CD4-positive, alpha-beta T cell treated with Interleukin-10 for 1 hour (primary cell): ENCODE measurements at regions not wholly inside any gene's neighbourhood (a gene's known extent, or its start where the extent isn't known, plus 50 kb on each side); places are given as distances from the start of the nearest gene placed in this dataset.

ENCODE experiments used
- DNase-seq: peaks from one replicate; pipeline ENCODE4 v3.0.0-alpha.2; 2020

- no peak for DNase-seq
Measured at GRCh38 chr9:99401680-99402504, 179.8 kb downstream of the SEC61B start.

DNA sequence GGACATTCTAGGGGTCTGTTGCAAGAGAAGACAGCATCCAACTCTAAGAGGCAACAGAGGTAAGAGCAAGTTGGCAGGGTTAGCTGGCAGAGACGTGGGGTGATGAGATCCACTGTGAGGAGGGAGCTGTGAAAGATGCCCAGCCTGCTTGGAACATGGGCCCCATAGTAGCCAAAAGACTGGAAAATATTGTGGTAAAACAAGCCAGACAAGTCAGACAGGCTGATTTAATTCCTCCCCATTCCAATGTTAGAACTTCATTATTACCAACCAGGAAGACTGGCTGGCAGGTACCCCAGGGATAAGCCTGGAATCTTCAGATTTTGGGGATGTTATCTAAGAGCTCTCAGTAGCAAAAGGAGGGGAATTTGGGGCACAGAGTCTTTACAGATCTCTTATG, 181.3 kb downstream of the SEC61B start:
- DNase-seq, result no peak

DNA sequence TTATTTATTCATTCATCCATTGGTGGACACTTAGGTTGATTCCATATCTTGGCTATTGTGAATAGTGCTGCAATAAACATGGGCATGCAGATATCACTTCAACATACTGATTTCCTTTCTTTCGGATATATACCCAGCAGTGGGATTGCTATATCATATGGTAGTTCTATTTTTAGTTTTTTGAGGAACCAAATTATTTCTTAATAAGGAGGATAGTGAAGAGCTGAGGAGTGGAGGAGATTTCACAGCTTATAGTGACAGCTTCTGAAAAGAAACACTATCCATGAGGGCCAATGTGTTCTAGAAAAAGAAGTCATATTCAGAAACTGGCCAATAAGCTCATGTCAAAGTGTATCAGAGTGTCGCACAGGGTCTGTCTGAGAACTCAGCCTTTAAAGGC, 183.3 kb downstream of the SEC61B start:
- no peak for DNase-seq

GRCh38 chr9:99406939-99407338, 184.9 kb downstream of the SEC61B start:
- DNase-seq, result no peak

DNA sequence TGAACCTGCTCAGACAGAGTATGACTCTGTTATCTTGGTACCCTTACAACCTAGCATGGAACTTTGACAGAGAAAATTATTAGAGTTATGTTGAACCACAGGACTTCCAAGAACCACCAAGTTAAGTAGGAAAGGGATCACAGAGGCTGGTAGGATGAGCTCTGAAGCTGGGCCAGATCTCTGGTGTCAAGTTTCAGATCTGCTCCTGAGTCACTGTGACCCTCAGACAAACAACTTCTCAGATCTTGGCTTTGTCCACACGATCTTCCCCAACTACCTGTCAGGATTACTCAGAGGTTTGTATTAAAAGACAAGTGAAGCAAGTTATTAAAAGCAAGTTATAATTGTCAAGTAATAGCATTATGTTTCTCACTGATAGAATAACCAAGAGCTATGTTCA, 189.0 kb downstream of the SEC61B start:
- no peak for DNase-seq

GRCh38 chr9:99411479-99412115, 189.5 kb downstream of the SEC61B start:
- DNase-seq, result no peak

DNA sequence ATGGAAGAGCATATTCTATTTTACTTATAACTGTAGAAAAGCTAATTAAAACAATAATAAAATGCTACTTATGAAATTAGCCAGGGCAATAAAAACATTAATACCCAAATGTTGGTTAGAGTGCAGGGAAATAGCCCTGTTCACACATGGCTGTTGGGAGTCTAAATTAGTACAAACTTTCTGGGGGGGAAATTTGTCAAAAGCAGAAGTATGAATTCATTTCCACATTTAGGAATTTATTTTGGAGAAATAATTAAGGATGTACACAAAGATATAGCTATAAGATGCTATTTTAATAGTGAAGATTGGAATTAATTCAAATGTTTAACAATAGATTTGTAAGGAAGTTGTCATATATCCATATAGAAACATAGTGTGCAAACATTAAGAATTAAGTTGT, 190.5 kb downstream of the SEC61B start:
- no peak for DNase-seq

DNA sequence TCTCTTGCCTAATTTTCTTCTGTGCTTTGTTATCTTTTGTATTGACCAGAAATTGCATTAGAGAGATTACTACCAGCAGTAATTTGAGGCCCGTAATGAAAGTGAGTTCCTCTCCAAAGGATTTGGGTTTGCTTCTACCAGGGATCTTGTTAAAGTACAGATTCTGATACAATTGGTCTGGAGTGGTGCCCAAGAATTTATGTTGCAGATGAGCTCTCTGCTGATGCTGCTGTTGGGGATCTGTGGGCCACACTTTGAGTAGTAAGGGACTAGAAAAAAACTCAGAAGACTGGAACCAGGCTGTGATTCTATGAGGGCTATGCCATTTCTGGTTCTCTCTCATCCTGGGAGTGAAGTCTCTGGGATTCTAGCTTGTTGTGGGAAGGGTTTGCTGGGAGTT, 192.2 kb downstream of the SEC61B start:
- DNase-seq, result no peak

- no peak for DNase-seq
Measured at GRCh38 chr9:99415606-99416005, 193.5 kb downstream of the SEC61B start.

DNA sequence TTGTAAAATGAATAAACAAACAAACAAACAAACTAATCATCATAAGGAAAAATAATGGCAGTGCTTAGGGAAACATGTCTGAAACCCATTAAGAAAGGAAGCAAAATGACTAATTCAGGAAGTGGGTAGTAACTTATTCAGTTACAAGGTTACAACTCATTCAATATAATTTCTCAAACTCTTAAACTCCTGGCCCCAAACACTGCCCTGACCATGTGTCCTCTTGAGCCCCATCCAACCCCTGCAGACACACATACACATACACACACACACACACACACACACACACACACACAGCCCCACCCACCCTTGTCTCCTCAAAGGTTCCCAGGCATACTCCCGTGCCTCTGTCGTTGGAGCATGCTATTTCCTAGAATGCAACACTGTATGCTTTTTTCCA, 193.9 kb downstream of the SEC61B start:
- no peak for DNase-seq

DNA sequence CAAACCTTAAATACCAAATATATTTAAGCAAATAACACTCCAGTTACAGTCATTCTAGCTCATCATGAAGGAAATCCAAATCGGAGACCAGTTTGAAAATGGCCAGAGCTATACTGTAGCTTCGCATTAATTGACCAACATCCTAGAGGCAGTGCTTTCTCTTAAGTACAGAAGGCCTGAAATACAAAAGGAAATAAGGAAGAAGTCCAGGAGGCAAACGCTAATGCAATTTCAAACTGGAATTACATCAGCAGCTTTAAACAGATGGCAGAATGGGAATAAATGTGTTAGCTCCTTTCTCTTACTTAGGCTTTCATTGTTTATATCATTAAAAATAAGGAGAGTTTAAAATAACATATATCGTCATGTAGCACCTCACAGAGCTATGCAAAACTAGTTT, 197.0 kb downstream of the SEC61B start:
- no peak for DNase-seq

DNA sequence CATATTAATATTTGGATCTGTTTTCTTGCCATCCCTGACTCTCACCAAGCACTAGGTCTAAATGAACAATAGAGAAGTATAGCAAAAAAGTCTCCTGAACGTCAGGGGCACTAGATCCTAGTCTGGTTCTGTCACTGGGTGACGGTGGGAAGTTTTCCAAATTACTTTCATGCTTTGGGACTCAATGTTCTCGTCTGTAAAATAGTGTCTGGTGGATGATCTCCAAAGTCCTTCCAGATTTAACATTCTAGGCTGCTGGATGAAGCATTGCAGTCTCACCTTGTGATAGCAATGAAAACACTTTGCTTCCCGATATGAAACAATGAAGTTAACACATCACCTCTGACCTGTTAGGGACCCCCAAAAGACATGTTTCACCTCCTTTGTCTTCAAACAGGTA, 199.3 kb downstream of the SEC61B start:
- no peak for DNase-seq

GRCh38 chr9:99425124-99425523, 203.0 kb downstream of the SEC61B start:
- no peak for DNase-seq

GRCh38 chr9:99425923-99426842, 204.1 kb downstream of the SEC61B start:
- DNase-seq, result no peak

DNA sequence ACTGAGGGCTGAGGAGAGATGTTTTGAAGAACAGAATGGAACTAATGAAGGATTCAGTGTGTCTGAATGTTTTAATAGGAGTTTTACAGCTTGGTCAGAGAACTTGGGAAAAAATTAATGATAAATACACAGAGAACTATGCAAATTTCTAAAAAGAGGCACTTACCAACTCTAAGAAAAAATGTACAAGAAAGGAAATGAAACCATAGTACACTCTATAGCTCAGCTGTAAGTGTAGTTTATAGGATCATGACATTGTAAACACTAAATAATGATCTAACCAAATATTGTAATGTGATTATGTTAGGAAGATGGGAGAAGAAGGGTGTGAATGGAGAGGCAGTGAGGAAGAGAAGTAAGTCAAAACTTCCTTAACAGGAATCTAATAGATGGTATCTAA, 205.2 kb downstream of the SEC61B start:
- DNase-seq, result no peak

GRCh38 chr9:99430301-99430700, 208.2 kb downstream of the SEC61B start:
- DNase-seq, result peak; percentile 6

GRCh38 chr9:99431103-99431502, 209.0 kb downstream of the SEC61B start:
- DNase-seq, result no peak

DNA sequence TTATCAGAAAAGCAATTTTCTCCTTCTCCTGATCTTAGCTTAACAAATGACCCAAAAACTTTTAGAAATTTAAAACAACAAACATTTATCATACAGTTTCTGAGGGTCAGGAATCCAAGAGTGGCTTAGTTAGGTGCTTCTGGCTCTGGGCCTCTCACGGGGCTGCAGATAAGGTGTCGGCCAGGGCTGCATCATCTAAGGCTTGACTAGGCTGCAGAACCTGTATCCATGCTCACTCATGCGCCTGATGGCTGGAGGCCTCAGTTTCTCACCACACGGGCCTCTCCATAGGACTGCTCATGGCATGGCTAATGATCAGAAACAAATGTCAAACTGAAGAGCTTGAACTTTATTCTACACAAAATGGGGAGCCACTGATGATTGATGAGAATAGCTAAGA, 210.0 kb downstream of the SEC61B start:
- DNase-seq, result no peak

- DNase-seq, result no peak
Measured at GRCh38 chr9:99433095-99433494, 211.0 kb downstream of the SEC61B start.

GRCh38 chr9:99433555-99433954, 211.5 kb downstream of the SEC61B start:
- peak; percentile 47 for DNase-seq

GRCh38 chr9:99436616-99437015, 214.5 kb downstream of the SEC61B start:
- no peak for DNase-seq

DNA sequence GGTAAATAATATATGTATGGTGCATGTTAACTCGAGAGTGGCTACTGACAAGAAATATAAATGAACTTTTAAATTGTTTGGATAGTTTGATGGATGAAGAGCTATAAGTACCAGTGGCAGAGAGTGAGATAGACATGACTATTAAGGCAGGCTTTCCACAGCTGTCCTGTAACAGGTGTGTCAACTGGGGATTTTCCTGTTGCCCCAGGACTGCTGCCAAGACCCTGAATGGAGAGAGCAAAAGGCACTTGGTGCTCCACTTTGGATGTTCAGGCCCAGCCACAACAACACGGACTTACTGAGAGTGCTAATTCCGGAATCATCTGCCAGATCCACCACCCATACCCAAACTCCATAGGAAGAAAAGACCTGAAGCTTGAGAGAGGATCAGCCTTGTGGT, 215.1 kb downstream of the SEC61B start:
- DNase-seq, result no peak

GRCh38 chr9:99438596-99438995, 216.5 kb downstream of the SEC61B start:
- no peak for DNase-seq

- no peak for DNase-seq
Measured at GRCh38 chr9:99441829-99442228, 219.7 kb downstream of the SEC61B start.
